GM23338 (cell line): ENCODE measurements at regions not wholly inside any gene's neighbourhood (a gene's known extent, or its start where the extent isn't known, plus 50 kb on each side); places are given as distances from the start of the nearest gene placed in this dataset.

Experiments
- ATAC-seq: fragments of 200-7000 bp; cut with Tn5 transposase; 3 replicates; pipeline ENCODE4 v1.9.1; 2020
- DNase-seq: peaks from one replicate; pipeline ENCODE4 v3.0.0-alpha.2; 2015; ENCODE audit warnings: low spot score
- H2AFZ ChIP-seq: fragments of 200-600 bp; sonication (generic); 2 replicates; pipeline ENCODE4 v1.8.0; 2016; ENCODE audit warnings: antibody characterized with exemption, mild to moderate bottlenecking, moderate library complexity
- H3F3A ChIP-seq: fragments of 200-600 bp; sonication (generic); replicated peaks from 2 replicates; pipeline ENCODE4 v1.8.0; 2017; ENCODE audit warnings: antibody characterized with exemption, mixed run types, low read depth
- H3K27ac ChIP-seq: fragments of 200-600 bp; sonication (generic); 2 replicates; pipeline ENCODE4 v1.6.1; 2016; ENCODE audit warnings: low read depth
- H3K27me3 ChIP-seq: fragments of 200-600 bp; sonication (generic); 2 replicates; pipeline ENCODE4 v1.8.0; 2016; ENCODE audit warnings: mild to moderate bottlenecking, mixed run types, moderate library complexity; ENCODE audit not compliant: insufficient read depth
- H3K36me3 ChIP-seq: fragments of 200-600 bp; sonication (generic); 2 replicates; pipeline ENCODE4 v1.8.0; 2016; ENCODE audit warnings: mild to moderate bottlenecking; ENCODE audit not compliant: insufficient read depth
- H3K4me1 ChIP-seq: fragments of 200-600 bp; sonication (generic); 2 replicates; pipeline ENCODE4 v1.8.0; 2016; ENCODE audit warnings: mild to moderate bottlenecking, moderate library complexity; ENCODE audit not compliant: insufficient read depth
- H3K4me2 ChIP-seq: fragments of 200-600 bp; sonication (generic); 2 replicates; pipeline ENCODE4 v1.7.1; 2017; ENCODE audit warnings: mixed run types
- H3K4me3 ChIP-seq: fragments of 200-600 bp; sonication (generic); 2 replicates; pipeline ENCODE4 v1.6.1; 2016; ENCODE audit warnings: mixed run types
- H3K79me2 ChIP-seq: fragments of 200-600 bp; sonication (generic); replicated peaks from 2 replicates; pipeline ENCODE4 v1.8.0; 2017; ENCODE audit warnings: mild to moderate bottlenecking; ENCODE audit not compliant: insufficient read depth
- H3K9me2 ChIP-seq: fragments of 200-600 bp; sonication (generic); 2 replicates; pipeline ENCODE4 v1.8.0; 2017; ENCODE audit not compliant: insufficient read depth
- H4K20me1 ChIP-seq: fragments of 200-600 bp; sonication (generic); replicated peaks from 2 replicates; pipeline ENCODE4 v1.8.0; 2017; ENCODE audit warnings: mild to moderate bottlenecking; ENCODE audit not compliant: insufficient read depth
- H3K27ac Mint-ChIP-seq: 2 replicates; pipeline ENCODE4 v1.8.0; 2020; ENCODE audit warnings: inconsistent platforms, mild to moderate bottlenecking, moderate library complexity, mixed read lengths
- H3K27me3 Mint-ChIP-seq: 3 replicates; pipeline ENCODE4 v1.8.0; 2022; ENCODE audit warnings: low read depth, mild to moderate bottlenecking, moderate library complexity, mixed read lengths, inconsistent platforms; ENCODE audit not compliant: insufficient read depth, poor library complexity
- H3K36me3 Mint-ChIP-seq: 3 replicates; pipeline ENCODE4 v1.8.0; 2021; ENCODE audit warnings: low read depth, mild to moderate bottlenecking, inconsistent platforms, moderate library complexity, mixed read lengths
- H3K4me1 Mint-ChIP-seq: 3 replicates; pipeline ENCODE4 v1.8.0; 2020; ENCODE audit warnings: mild to moderate bottlenecking, inconsistent platforms, mixed read lengths
- H3K4me3 Mint-ChIP-seq: 3 replicates; pipeline ENCODE4 v1.8.0; 2021; ENCODE audit warnings: moderate library complexity, mild to moderate bottlenecking, inconsistent platforms, mixed read lengths
- H3K9me3 Mint-ChIP-seq: 3 replicates; pipeline ENCODE4 v1.8.0; 2020; ENCODE audit warnings: moderate library complexity, mild to moderate bottlenecking, inconsistent platforms, mixed read lengths
- CREB1 ChIP-seq: fragments of 250-450 bp; sonication (Bioruptor Pico); IDR thresholded peaks from 2 replicates; pipeline ENCODE4 v1.5.0; 2020; ENCODE audit warnings: low read depth, mild to moderate bottlenecking, moderate library complexity
- EZH2 ChIP-seq: fragments of 200-600 bp; sonication (generic); IDR thresholded peaks from one replicate; pipeline ENCODE4 v1.8.0; 2017; ENCODE audit warnings: antibody characterized with exemption, mild to moderate bottlenecking, low read depth; ENCODE audit not compliant: unreplicated experiment
- JUNB ChIP-seq: IDR thresholded peaks from one replicate; pipeline ENCODE4 v1.6.1; 2016; ENCODE audit warnings: antibody characterized with exemption; ENCODE audit not compliant: unreplicated experiment
- NANOG ChIP-seq: IDR thresholded peaks from 2 replicates; pipeline ENCODE4 v1.6.1; 2016; ENCODE audit warnings: antibody characterized with exemption, borderline replicate concordance
- ZNF114 ChIP-seq: fragments of 250-450 bp; sonication (Bioruptor Pico); IDR thresholded peaks from 2 replicates; pipeline ENCODE4 v1.5.0; 2020; ENCODE audit warnings: mild to moderate bottlenecking, moderate library complexity
- ZNF331 ChIP-seq: fragments of 250-450 bp; sonication (Bioruptor Pico); IDR thresholded peaks from 2 replicates; pipeline ENCODE4 v1.5.0; 2020; ENCODE audit warnings: low read depth, mild to moderate bottlenecking, moderate library complexity
- TF ChIP-seq, protein P1 (sequence below), 2 experiments: fragments of 200-600 bp in 1 of 2; sonication (generic) in 1 of 2; conservative IDR thresholded peaks; 2 replicates each; pipeline versions ENCODE4 v1.5.1 to v1.6.1; 2016 to 2017; ENCODE audit warnings: antibody characterized with exemption in 2 of 2, low read depth in 2 of 2, mild to moderate bottlenecking in 2 of 2, moderate library complexity in 1 of 2
- TF ChIP-seq, protein P2 (sequence below): IDR thresholded peaks from one replicate; pipeline ENCODE4 v1.6.1; 2018; ENCODE audit warnings: antibody characterized with exemption; ENCODE audit not compliant: unreplicated experiment
- TF ChIP-seq, protein P3 (sequence below): IDR thresholded peaks from 2 replicates; pipeline ENCODE4 v1.6.1; 2016; ENCODE audit warnings: antibody characterized with exemption

DNA sequence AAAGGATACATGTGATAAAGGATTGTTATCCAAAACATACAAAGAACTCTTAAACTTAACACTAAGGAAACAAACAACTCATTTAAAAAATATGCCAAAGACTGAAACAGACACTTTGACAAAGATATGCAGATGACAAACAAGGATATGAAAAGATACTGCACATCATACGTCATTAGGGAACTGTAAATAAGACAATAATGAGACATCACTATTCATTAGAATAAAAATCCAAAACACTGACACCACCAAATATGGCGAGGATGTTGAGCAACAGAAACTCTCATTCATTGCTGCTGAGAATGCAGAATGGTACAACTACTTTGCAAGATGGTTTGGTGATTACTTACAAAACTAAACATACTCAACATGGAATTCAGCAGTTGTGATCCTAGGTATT, 156.5 kb upstream of the FOXA2 start:
- H3K27ac ChIP-seq = no peak overlapping the region
- ATAC-seq = no peak
- H2AFZ ChIP-seq = no peak overlapping the region
- H3K27me3 ChIP-seq = no peaks in the 10 kb centered on the region
- H3K9me2 ChIP-seq = peaks cover 9% of the 10 kb centered on the region; the same call in 1 of the 2 replicates
- H3F3A ChIP-seq = no peaks in the 10 kb centered on the region
- H3K4me3 ChIP-seq = no peak overlapping the region
- TF ChIP-seq, protein P1, sequence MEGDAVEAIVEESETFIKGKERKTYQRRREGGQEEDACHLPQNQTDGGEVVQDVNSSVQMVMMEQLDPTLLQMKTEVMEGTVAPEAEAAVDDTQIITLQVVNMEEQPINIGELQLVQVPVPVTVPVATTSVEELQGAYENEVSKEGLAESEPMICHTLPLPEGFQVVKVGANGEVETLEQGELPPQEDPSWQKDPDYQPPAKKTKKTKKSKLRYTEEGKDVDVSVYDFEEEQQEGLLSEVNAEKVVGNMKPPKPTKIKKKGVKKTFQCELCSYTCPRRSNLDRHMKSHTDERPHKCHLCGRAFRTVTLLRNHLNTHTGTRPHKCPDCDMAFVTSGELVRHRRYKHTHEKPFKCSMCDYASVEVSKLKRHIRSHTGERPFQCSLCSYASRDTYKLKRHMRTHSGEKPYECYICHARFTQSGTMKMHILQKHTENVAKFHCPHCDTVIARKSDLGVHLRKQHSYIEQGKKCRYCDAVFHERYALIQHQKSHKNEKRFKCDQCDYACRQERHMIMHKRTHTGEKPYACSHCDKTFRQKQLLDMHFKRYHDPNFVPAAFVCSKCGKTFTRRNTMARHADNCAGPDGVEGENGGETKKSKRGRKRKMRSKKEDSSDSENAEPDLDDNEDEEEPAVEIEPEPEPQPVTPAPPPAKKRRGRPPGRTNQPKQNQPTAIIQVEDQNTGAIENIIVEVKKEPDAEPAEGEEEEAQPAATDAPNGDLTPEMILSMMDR (conservative IDR thresholded peaks at IDR 0.05; ENCODE audit: low read depth in 2 of 2) = no peak
- TF ChIP-seq CREB1 (CRISPR knock-in tag) (no peak), EZH2 (no peak), JUNB (no peak), ZNF114 (CRISPR knock-in tag) (no peak), ZNF331 (CRISPR knock-in tag) (no peak)
- TF ChIP-seq, protein P2, sequence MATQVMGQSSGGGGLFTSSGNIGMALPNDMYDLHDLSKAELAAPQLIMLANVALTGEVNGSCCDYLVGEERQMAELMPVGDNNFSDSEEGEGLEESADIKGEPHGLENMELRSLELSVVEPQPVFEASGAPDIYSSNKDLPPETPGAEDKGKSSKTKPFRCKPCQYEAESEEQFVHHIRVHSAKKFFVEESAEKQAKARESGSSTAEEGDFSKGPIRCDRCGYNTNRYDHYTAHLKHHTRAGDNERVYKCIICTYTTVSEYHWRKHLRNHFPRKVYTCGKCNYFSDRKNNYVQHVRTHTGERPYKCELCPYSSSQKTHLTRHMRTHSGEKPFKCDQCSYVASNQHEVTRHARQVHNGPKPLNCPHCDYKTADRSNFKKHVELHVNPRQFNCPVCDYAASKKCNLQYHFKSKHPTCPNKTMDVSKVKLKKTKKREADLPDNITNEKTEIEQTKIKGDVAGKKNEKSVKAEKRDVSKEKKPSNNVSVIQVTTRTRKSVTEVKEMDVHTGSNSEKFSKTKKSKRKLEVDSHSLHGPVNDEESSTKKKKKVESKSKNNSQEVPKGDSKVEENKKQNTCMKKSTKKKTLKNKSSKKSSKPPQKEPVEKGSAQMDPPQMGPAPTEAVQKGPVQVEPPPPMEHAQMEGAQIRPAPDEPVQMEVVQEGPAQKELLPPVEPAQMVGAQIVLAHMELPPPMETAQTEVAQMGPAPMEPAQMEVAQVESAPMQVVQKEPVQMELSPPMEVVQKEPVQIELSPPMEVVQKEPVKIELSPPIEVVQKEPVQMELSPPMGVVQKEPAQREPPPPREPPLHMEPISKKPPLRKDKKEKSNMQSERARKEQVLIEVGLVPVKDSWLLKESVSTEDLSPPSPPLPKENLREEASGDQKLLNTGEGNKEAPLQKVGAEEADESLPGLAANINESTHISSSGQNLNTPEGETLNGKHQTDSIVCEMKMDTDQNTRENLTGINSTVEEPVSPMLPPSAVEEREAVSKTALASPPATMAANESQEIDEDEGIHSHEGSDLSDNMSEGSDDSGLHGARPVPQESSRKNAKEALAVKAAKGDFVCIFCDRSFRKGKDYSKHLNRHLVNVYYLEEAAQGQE = no peak
- Mint-ChIP-seq H3K27ac (no peak overlapping the region), H3K9me3 (peaks cover 7% of the 10 kb centered on the region), H3K4me3 (no peak overlapping the region), H3K27me3 (peaks cover 2% of the 10 kb centered on the region), H3K4me1 (no peaks in the 10 kb centered on the region), H3K36me3 (no peaks in the 10 kb centered on the region)
- DNase-seq = no peak
- H3K79me2 ChIP-seq = no peaks in the 10 kb centered on the region
- H3K4me1 ChIP-seq = no peaks in the 10 kb centered on the region
- no peaks in the 10 kb centered on the region for H4K20me1 ChIP-seq
- no peak overlapping the region for H3K4me2 ChIP-seq
- H3K36me3 ChIP-seq = no peaks in the 10 kb centered on the region

DNA sequence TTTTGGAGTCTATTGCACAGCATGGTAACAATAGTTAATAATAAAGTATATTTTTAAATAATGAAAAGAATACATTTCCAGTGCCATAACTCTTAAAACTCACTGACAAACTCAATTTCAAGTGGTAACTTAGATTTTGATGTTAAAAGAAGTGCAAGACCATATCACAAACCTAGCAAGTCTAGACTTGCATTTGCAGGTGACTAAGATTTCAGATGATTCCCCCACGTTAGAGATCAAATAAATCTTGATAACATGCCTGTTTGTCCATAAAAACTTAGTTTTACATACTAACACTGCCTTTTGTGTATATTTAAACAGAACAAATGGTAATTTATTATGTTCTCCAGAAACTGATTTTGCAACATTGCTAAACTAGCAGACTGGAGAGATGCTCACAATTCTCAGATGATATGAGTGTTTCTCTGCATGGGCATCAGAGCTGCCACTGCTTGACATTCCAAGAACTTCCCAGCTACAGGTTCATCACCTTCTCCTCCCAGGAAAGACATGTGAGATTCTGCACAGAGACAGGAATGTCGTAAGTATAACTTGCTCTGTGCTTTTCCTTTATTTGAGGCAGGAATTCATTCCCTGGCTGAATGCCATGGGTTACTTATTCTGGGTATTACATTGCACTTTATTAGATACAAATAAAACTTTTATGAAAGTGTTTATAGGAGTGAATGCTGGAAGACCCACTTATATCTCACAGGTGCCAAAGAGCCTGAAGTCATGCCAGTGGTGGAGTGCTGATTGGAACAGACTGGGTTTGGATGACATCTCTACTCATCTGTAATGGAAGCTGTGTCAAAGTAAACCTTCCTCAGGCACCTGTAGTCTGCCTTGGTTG, 160.2 kb upstream of the FOXA2 start:
- DNase-seq = no peak
- Histone ChIP-seq H3K79me2 (no peaks in the 10 kb centered on the region), H3K4me3 (no peak overlapping the region)

More for the DNA sequence above, 160.2 kb upstream of the FOXA2 start:
- no peak overlapping the region for H3K4me2 ChIP-seq
- peaks cover 16% of the 10 kb centered on the region; the same call in 1 of the 2 replicates for H3K9me2 ChIP-seq
- H3K36me3 ChIP-seq = no peaks in the 10 kb centered on the region
- Mint-ChIP-seq H3K27me3 (peaks cover 9% of the 10 kb centered on the region), H3K4me3 (no peak overlapping the region), H3K9me3 (peaks cover 4% of the 10 kb centered on the region; the same call in 2 of the 3 replicates), H3K27ac (no peak overlapping the region), H3K4me1 (no peaks in the 10 kb centered on the region), H3K36me3 (no peaks in the 10 kb centered on the region)
- TF ChIP-seq NANOG (no peak), CREB1 (CRISPR knock-in tag) (no peak), JUNB (no peak), ZNF331 (CRISPR knock-in tag) (no peak)
- TF ChIP-seq, protein P2 = no peak
- TF ChIP-seq, protein P3, sequence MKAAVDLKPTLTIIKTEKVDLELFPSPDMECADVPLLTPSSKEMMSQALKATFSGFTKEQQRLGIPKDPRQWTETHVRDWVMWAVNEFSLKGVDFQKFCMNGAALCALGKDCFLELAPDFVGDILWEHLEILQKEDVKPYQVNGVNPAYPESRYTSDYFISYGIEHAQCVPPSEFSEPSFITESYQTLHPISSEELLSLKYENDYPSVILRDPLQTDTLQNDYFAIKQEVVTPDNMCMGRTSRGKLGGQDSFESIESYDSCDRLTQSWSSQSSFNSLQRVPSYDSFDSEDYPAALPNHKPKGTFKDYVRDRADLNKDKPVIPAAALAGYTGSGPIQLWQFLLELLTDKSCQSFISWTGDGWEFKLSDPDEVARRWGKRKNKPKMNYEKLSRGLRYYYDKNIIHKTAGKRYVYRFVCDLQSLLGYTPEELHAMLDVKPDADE = no peak
- no peak overlapping the region for H3K27ac ChIP-seq
- no peaks in the 10 kb centered on the region for H3K4me1 ChIP-seq
- no peaks in the 10 kb centered on the region for H3F3A ChIP-seq
- no peaks in the 10 kb centered on the region for H4K20me1 ChIP-seq
- H3K27me3 ChIP-seq = no peaks in the 10 kb centered on the region
- no peak overlapping the region for H2AFZ ChIP-seq
- no peak for ATAC-seq
